Panc1 (cell line): ENCODE measurements at regions not wholly inside any gene's neighbourhood (a gene's known extent, or its start where the extent isn't known, plus 50 kb on each side); places are given as distances from the start of the nearest gene placed in this dataset.

Experiments used
- CTCF ChIP-seq: fragments of 450-650 bp; IDR thresholded peaks from 2 replicates; pipeline ENCODE4 v1.5.1; 2017; ENCODE audit warnings: mild to moderate bottlenecking
- SIN3A ChIP-seq: IDR thresholded peaks from 2 replicates; pipeline ENCODE4 v1.6.1; 2012; ENCODE audit warnings: low read depth, mild to moderate bottlenecking, low read length, moderate library complexity, borderline replicate concordance; ENCODE audit not compliant: insufficient read depth

DNA sequence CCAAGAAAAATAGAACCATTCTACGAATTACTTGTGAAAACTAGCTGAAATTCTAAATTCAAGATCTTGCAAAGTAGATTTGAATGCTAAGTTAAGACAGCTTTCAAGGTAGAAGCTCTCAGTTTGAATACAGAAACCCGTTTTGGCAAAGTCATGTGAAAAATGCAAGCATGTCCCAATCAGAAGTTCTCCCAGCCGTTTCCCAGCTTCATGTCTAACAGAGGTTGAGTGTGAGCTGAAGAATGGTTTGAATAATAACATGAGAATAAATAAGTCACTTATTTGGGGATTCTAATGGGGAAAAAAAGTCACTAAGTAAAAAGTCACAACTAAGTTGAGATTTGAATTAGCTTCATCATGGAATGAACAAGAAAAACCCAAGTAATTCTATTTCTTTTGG is 152.5 kb upstream of the MAP3K1 start:
- TF ChIP-seq CTCF (no peak), SIN3A (no peak)
